WTC11 (cell line): ENCODE measurements at regions not wholly inside any gene's neighbourhood (a gene's known extent, or its start where the extent isn't known, plus 50 kb on each side); places are given as distances from the start of the nearest gene placed in this dataset.

Experiments used
- ATAC-seq: fragments of 200-7000 bp; cut with Tn5 transposase; 2 replicates; pipeline ENCODE4 v1.10.0; 2021; ENCODE audit warnings: mild to moderate bottlenecking, moderate library complexity
- CTCF ChIA-PET: fragments of 300-600 bp; sonication (Branson Sonifier 250); formaldehyde crosslinking; loops from one replicate; lab custom pipeline; 2021; ENCODE audit warnings: antibody characterized with exemption; lab: Charles Lee
- POLR2A ChIA-PET: fragments of 350-600 bp; sonication (Branson Sonifier 250); formaldehyde crosslinking; loops from one replicate; lab custom pipeline; 2021; ENCODE audit warnings: antibody characterized with exemption; lab: Charles Lee
- DNase-seq: peaks from one replicate; pipeline ENCODE4 v3.0.0; 2021; ENCODE audit warnings: low spot score
- H3K27ac Mint-ChIP-seq: 2 replicates; pipeline ENCODE4 v1.8.0; 2021; ENCODE audit warnings: mixed read lengths
- H3K27me3 Mint-ChIP-seq: 2 replicates; pipeline ENCODE4 v1.8.0; 2021; ENCODE audit warnings: low read depth, mild to moderate bottlenecking, moderate library complexity, mixed read lengths
- H3K36me3 Mint-ChIP-seq: 2 replicates; pipeline ENCODE4 v1.8.0; 2021; ENCODE audit warnings: mixed read lengths
- H3K4me1 Mint-ChIP-seq: 2 replicates; pipeline ENCODE4 v1.8.0; 2022; ENCODE audit warnings: mixed read lengths
- H3K4me3 Mint-ChIP-seq: 2 replicates; pipeline ENCODE4 v1.8.0; 2021; ENCODE audit warnings: mild to moderate bottlenecking, moderate library complexity, mixed read lengths
- H3K9me3 Mint-ChIP-seq: 2 replicates; pipeline ENCODE4 v1.8.0; 2021; ENCODE audit warnings: mixed read lengths
- CBFB ChIP-seq: sonication (generic); formaldehyde crosslinking; IDR thresholded peaks from 2 replicates; pipeline ENCODE4 v1.8.1; 2022; ENCODE audit warnings: mild to moderate bottlenecking, low read depth, missing genetic modification reagents
- EMX1 ChIP-seq: fragments of 250-450 bp; sonication (Bioruptor Pico); IDR thresholded peaks from 2 replicates; pipeline ENCODE4 v1.8.0; 2021; ENCODE audit warnings: mild to moderate bottlenecking
- ETV6 ChIP-seq: sonication (generic); formaldehyde crosslinking; IDR thresholded peaks from 2 replicates; pipeline ENCODE4 v1.8.1; 2022; ENCODE audit warnings: mild to moderate bottlenecking, missing genetic modification reagents
- FOXP1 ChIP-seq: sonication (generic); formaldehyde crosslinking; IDR thresholded peaks from 2 replicates; pipeline ENCODE4 v1.8.0; 2022; ENCODE audit warnings: missing genetic modification reagents, mild to moderate bottlenecking, moderate library complexity, borderline replicate concordance
- FOXP4 ChIP-seq: sonication (generic); formaldehyde crosslinking; IDR thresholded peaks from 2 replicates; pipeline ENCODE4 v1.8.0; 2022; ENCODE audit warnings: mild to moderate bottlenecking, missing genetic modification reagents
- GTF2I ChIP-seq: fragments of 250-450 bp; sonication (Bioruptor Pico); conservative IDR thresholded peaks from 2 replicates; pipeline ENCODE4 v1.4.0; 2021; ENCODE audit warnings: mild to moderate bottlenecking
- IRF2 ChIP-seq: sonication (generic); formaldehyde crosslinking; IDR thresholded peaks from 2 replicates; pipeline ENCODE4 v1.8.0; 2022; ENCODE audit warnings: low read depth, missing genetic modification reagents, borderline replicate concordance
- PRDM15 ChIP-seq: sonication (generic); formaldehyde crosslinking; IDR thresholded peaks from 2 replicates; pipeline ENCODE4 v1.8.0; 2022; ENCODE audit warnings: missing genetic modification reagents
- PRRX2 ChIP-seq: fragments of 250-450 bp; sonication (Bioruptor Pico); IDR thresholded peaks from 2 replicates; pipeline ENCODE4 v1.8.0; 2021; ENCODE audit warnings: mild to moderate bottlenecking
- SOX15 ChIP-seq: fragments of 250-450 bp; sonication (Bioruptor Pico); IDR thresholded peaks from 2 replicates; pipeline ENCODE4 v1.9.0; 2021; ENCODE audit warnings: mild to moderate bottlenecking
- ZNF219 ChIP-seq: sonication (generic); formaldehyde crosslinking; IDR thresholded peaks from 2 replicates; pipeline ENCODE4 v1.8.0; 2023; ENCODE audit warnings: missing genetic modification reagents, mild to moderate bottlenecking, borderline replicate concordance
- ZNF232 ChIP-seq: sonication (generic); formaldehyde crosslinking; IDR thresholded peaks from 2 replicates; pipeline ENCODE4 v1.8.0; 2022; ENCODE audit warnings: mild to moderate bottlenecking, missing genetic modification reagents
- ZNF423 ChIP-seq: fragments of 250-450 bp; sonication (Bioruptor Pico); IDR thresholded peaks from 2 replicates; pipeline ENCODE4 v2.1.2; 2022; ENCODE audit warnings: mild to moderate bottlenecking, moderate library complexity
- TF ChIP-seq, protein P1 (sequence below): fragments of 250-450 bp; sonication (Bioruptor Pico); conservative IDR thresholded peaks from 2 replicates; pipeline ENCODE4 v1.9.0; 2021; ENCODE audit warnings: mild to moderate bottlenecking

DNA sequence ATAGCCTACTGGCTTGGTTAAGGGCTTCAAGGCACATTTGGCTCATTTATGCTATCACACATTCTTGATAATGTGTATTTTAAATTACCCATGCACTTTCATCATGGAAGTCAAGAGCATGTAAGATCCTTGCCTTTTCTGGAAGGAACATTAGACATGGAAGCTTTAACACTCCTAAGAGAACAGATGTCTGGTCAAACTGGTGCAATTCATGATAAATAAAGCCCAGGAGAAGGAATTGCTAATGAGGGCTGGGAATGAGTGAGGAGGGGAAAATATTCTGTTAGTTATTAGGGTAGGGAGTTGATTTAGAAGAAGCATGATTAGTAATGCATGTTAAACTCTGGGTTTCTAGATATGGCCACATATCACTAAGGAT, 688.6 kb upstream of the CITED2 start (continued):
- TF ChIP-seq, protein P1, sequence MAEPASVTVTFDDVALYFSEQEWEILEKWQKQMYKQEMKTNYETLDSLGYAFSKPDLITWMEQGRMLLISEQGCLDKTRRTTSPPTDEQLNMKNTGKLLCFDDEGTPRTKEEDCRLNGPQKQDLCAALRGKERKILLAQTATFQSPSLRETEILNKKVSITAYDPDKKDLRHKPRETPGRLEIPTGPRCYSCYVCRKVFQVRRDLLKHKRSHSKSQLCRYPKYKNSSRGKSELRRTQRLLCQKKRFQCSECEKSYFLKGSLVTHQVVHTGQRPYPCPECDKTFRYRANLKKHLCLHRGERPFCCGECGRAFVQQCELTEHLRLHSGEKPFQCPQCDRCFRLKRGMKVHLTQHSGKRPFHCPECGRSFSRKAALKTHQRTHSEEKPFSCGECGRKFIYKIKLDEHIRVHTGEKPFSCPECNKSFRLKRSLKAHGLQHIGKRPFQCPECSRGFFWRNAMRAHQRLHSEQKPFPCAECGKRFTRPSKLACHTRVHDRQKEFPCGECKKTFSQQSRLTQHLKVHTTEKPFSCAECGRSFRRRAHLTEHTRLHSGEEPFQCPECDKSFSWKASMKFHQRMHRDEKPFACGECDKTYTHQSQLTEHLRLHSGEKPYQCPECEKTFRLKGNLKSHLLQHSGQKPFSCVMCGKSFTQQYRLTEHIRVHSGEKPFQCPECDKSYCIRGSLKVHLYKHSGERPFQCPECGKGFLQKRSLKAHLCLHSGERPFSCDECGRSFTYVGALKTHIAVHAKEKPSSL (CRISPR knock-in tag), result no peak
- no peak for TF ChIP-seq CBFB

GRCh38 chr6:140062043-140063020, 687.9 kb upstream of the CITED2 start:
- ATAC-seq (no peak), DNase-seq (no peak)
- Mint-ChIP-seq H3K36me3 (peaks cover 7% of the 10 kb centered on the region), H3K4me3 (no peak overlapping the region), H3K9me3 (peaks cover 19% of the 10 kb centered on the region), H3K4me1 (peaks cover 22% of the 10 kb centered on the region)
- CTCF ChIA-PET, result no interaction called here
- TF ChIP-seq ZNF423, result no peak
- no peak for TF ChIP-seq ZNF219 (CRISPR knock-in tag)
- TF ChIP-seq GTF2I (CRISPR knock-in tag), result no peak
- TF ChIP-seq EMX1 (CRISPR knock-in tag), result no peak
- TF ChIP-seq, all 79 proteins: peak for 0
- POLR2A ChIA-PET, result no interaction called here
- no peak overlapping the region for H3K27ac Mint-ChIP-seq
- no peaks in the 10 kb centered on the region for H3K27me3 Mint-ChIP-seq

DNA sequence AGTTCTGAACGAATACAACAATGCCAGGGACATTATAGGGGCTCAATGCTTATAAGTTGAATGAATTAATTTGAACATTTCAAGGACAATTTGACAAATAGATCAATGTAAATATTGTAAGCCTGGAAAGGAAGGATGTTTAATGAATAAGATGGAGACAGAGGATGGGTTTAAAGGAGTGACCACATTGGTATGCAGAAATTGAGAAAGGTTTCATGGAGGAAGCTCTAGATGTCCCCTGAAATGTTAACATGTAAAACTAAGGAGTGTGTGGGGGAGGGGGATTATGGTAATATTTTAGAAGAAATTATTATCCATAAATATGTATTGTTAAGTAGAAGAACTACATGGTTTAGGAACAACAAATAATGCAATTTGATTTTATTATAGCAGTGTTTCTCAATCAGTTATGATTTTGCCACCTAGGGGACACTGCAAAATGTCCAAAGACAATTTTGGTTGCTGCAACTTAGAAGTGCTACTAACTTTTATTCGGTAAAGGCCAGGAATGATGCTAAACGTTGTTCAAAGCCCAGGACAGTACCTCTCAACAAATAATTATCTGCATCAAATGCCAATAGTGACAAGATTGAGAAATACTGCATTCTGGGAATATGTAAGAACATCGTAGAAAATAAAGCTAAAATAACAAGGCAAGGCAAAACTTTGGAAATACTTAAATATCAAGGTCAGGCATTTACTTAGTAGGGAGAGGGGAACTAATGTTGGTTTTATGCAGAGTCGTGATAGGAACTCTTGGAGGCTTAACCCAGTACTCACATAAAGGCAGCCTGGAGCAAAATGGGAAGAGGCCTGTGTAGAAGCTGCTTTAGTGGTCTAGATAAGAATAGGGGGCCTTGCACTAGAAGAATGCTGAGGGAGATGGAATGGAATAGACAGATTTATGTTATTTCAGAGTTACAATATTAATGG, 686.9 kb upstream of the CITED2 start:
- Mint-ChIP-seq H3K27ac (no peak overlapping the region), H3K9me3 (peaks cover 19% of the 10 kb centered on the region), H3K36me3 (peaks cover 7% of the 10 kb centered on the region), H3K4me3 (no peak overlapping the region), H3K27me3 (no peaks in the 10 kb centered on the region), H3K4me1 (peaks cover 22% of the 10 kb centered on the region)
- no peak for DNase-seq
- no peak for ATAC-seq
- TF ChIP-seq SOX15 (CRISPR knock-in tag) (no peak), GTF2I (CRISPR knock-in tag) (no peak), IRF2 (no peak), ZNF232 (CRISPR knock-in tag) (no peak), PRDM15 (CRISPR knock-in tag) (no peak), FOXP1 (CRISPR knock-in tag) (no peak), CBFB (no peak)
- POLR2A ChIA-PET, result no interaction called here
- CTCF ChIA-PET, result interaction anchor here (0.9 kb wide), 1 partner anchor 9 kb away, joined by 6 read pairs; no protein-coding TSS in a partner anchor

DNA sequence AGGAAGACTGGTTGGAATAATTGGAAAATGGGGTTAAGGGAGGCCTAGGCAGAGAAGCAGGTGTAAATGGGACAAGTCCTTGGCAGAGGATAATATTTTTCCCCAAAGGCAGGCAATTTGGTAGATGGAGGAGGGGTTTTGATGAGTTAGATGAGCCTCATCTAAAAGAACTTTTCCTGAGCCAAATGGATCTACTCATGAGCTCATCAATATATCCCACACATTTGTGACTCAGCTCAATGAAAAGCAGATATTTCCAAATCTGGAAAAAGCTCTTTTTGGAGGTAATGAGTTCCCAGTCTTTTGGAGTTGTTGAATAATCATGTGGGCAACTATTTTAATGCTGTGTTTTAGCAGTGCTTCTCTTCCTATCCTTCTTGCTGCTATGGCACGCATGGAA, 685.5 kb upstream of the CITED2 start:
- Mint-ChIP-seq H3K9me3 (peaks cover 19% of the 10 kb centered on the region), H3K27me3 (no peaks in the 10 kb centered on the region), H3K4me3 (no peak overlapping the region), H3K36me3 (peaks cover 7% of the 10 kb centered on the region), H3K27ac (no peak overlapping the region), H3K4me1 (peaks cover 15% of the 10 kb centered on the region)
- DNase-seq (no peak), ATAC-seq (no peak)
- TF ChIP-seq ZNF219 (CRISPR knock-in tag), result no peak
- TF ChIP-seq ETV6 (CRISPR knock-in tag), result no peak
- no peak for TF ChIP-seq FOXP4
- TF ChIP-seq, protein P1 (CRISPR knock-in tag), result no peak
- no peak for TF ChIP-seq PRRX2
- CTCF ChIA-PET, result no interaction called here
- POLR2A ChIA-PET, result no interaction called here
